ENCODE measurements at regions not wholly inside any gene's neighbourhood (a gene's known extent, or its start where the extent isn't known, plus 50 kb on each side); places are given as distances from the start of the nearest gene placed in this dataset.

- Mint-ChIP-seq H3K36me3 (ENCODE audit: insufficient read depth, unreplicated experiment) (no peaks in the 10 kb centered on the region), H3K27ac (ENCODE audit: unreplicated experiment) (no peak overlapping the region), H3K27me3 (ENCODE audit: unreplicated experiment) (no peaks in the 10 kb centered on the region), H3K4me1 (ENCODE audit: low read depth, unreplicated experiment) (no peaks in the 10 kb centered on the region), H3K4me3 (ENCODE audit: low read depth, unreplicated experiment) (no peak overlapping the region), H3K9me3 (ENCODE audit: low read depth, unreplicated experiment) (no peaks in the 10 kb centered on the region)
- intact Hi-C loops (cut with micrococcal nuclease; ENCODE audit: unreplicated experiment) = no loop called here
- TF ChIP-seq CTCF (IDR thresholded peaks at IDR 0.05; ENCODE audit: unreplicated experiment) = no peak
- CTCF ChIA-PET = no interaction called here
- BruUV-seq (replicated peaks) = no TSS peak
- DNase-seq = no peak
Observed at GRCh38 chr5:30607301-30607894, 586.1 kb upstream of the CDH6 start.

- Mint-ChIP-seq H3K27me3 (ENCODE audit: unreplicated experiment) (no peaks in the 10 kb centered on the region), H3K9me3 (ENCODE audit: low read depth, unreplicated experiment) (no peaks in the 10 kb centered on the region), H3K4me1 (ENCODE audit: low read depth, unreplicated experiment) (no peaks in the 10 kb centered on the region), H3K4me3 (ENCODE audit: low read depth, unreplicated experiment) (no peak overlapping the region), H3K27ac (ENCODE audit: unreplicated experiment) (no peak overlapping the region), H3K36me3 (ENCODE audit: insufficient read depth, unreplicated experiment) (no peaks in the 10 kb centered on the region)
- intact Hi-C loops (cut with micrococcal nuclease; ENCODE audit: unreplicated experiment) = no loop called here
- no peak for TF ChIP-seq CTCF (IDR thresholded peaks at IDR 0.05; ENCODE audit: unreplicated experiment)
- no TSS peak for BruUV-seq (replicated peaks)
- DNase-seq = no peak
- CTCF ChIA-PET = no interaction called here
Observed at GRCh38 chr5:30605693-30606268, 587.7 kb upstream of the CDH6 start.

GRCh38 chr5:30604648-30605262 lies 588.7 kb upstream of the CDH6 start:
- BruUV-seq (replicated peaks) = no TSS peak
- Mint-ChIP-seq H3K9me3 (ENCODE audit: low read depth, unreplicated experiment) (no peaks in the 10 kb centered on the region), H3K4me3 (ENCODE audit: low read depth, unreplicated experiment) (no peak overlapping the region), H3K27me3 (ENCODE audit: unreplicated experiment) (no peaks in the 10 kb centered on the region), H3K36me3 (ENCODE audit: insufficient read depth, unreplicated experiment) (no peaks in the 10 kb centered on the region), H3K4me1 (ENCODE audit: low read depth, unreplicated experiment) (no peaks in the 10 kb centered on the region), H3K27ac (ENCODE audit: unreplicated experiment) (no peak overlapping the region)
- CTCF ChIA-PET = no interaction called here
- intact Hi-C loops (cut with micrococcal nuclease; ENCODE audit: unreplicated experiment) = no loop called here
- DNase-seq = no peak
- no peak for TF ChIP-seq CTCF (IDR thresholded peaks at IDR 0.05; ENCODE audit: unreplicated experiment)

GRCh38 chr5:30600892-30601291 lies 592.6 kb upstream of the CDH6 start:
- no peaks in the 10 kb centered on the region for H3K27me3 Mint-ChIP-seq (ENCODE audit: unreplicated experiment)
- no peaks in the 10 kb centered on the region for H3K4me1 Mint-ChIP-seq (ENCODE audit: low read depth, unreplicated experiment)
- CTCF ChIA-PET = no interaction called here
- no peaks in the 10 kb centered on the region for H3K36me3 Mint-ChIP-seq (ENCODE audit: insufficient read depth, unreplicated experiment)
- no peak overlapping the region for H3K4me3 Mint-ChIP-seq (ENCODE audit: low read depth, unreplicated experiment)
- no peak for TF ChIP-seq CTCF (IDR thresholded peaks at IDR 0.05; ENCODE audit: unreplicated experiment)
- H3K27ac Mint-ChIP-seq (ENCODE audit: unreplicated experiment) = no peak overlapping the region
- intact Hi-C loops (cut with micrococcal nuclease; ENCODE audit: unreplicated experiment) = no loop called here
- peaks cover 5% of the 10 kb centered on the region for H3K9me3 Mint-ChIP-seq (ENCODE audit: low read depth, unreplicated experiment)
- no TSS peak for BruUV-seq (replicated peaks)
- no peak for DNase-seq
